ENCODE measurements at regions not wholly inside any gene's neighbourhood (a gene's known extent, or its start where the extent isn't known, plus 50 kb on each side); places are given as distances from the start of the nearest gene placed in this dataset.

DNA sequence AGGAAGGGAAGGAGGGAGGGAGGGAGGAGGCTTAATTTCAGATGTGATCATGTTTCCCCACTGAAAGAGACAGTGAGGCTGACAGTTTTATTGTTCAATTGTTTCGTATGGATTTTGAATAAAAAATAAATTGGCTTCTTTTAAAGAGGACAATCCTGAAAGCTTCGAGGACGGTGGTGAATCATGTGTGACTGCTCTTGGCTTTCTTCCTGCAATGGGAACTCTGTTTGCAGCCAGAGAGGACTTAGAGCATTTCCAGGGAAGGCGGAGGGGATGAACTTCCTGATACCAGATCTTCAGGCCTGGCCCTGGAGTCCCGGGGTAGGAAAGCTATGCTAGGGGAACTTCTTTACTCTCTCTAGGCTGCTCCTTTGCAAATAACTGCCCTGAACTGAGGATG lies 72.8 kb upstream of the C16orf82 start:
- Histone ChIP-seq H3K4me3 (no peak overlapping the region), H3K4me1 (no peaks in the 10 kb centered on the region), H3K27ac (no peak overlapping the region), H3K9me3 (no peaks in the 10 kb centered on the region), H3K36me3 (no peaks in the 10 kb centered on the region), H3K27me3 (no peaks in the 10 kb centered on the region)
- DNase-seq (no peak), ATAC-seq (no peak)
- intact Hi-C loops (cut with DNase I): no loop called here
- TF ChIP-seq, protein P1, sequence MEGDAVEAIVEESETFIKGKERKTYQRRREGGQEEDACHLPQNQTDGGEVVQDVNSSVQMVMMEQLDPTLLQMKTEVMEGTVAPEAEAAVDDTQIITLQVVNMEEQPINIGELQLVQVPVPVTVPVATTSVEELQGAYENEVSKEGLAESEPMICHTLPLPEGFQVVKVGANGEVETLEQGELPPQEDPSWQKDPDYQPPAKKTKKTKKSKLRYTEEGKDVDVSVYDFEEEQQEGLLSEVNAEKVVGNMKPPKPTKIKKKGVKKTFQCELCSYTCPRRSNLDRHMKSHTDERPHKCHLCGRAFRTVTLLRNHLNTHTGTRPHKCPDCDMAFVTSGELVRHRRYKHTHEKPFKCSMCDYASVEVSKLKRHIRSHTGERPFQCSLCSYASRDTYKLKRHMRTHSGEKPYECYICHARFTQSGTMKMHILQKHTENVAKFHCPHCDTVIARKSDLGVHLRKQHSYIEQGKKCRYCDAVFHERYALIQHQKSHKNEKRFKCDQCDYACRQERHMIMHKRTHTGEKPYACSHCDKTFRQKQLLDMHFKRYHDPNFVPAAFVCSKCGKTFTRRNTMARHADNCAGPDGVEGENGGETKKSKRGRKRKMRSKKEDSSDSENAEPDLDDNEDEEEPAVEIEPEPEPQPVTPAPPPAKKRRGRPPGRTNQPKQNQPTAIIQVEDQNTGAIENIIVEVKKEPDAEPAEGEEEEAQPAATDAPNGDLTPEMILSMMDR (IDR thresholded peaks at IDR 0.05): no peak

- TF ChIP-seq, protein P1 (IDR thresholded peaks at IDR 0.05): no peak
- ATAC-seq: no peak
- intact Hi-C loops (cut with DNase I): no loop called here
Measured at GRCh38 chr16:26995522-26995921, 71.2 kb upstream of the C16orf82 start.

DNA sequence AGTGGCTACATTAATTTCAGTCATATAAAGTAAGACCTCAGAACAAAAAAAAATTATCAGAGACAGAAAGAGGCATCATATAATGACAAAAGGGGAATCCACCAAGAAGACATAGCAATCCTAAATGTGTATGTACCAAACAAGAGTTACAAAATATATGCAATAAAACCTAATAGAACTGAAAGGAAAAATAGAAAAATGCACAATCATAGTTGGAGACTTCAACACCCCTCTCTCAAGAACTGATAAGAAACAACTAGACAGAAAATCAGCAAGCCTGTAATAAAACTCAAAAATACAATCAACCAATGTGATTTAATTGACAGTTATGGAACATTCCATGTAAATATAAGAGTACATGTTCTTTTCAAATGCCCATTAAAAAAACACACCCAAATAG lies 61.3 kb upstream of the C16orf82 start:
- H3K27me3 ChIP-seq: no peaks in the 10 kb centered on the region
- TF ChIP-seq, protein P1 (IDR thresholded peaks at IDR 0.05): no peak
- no peaks in the 10 kb centered on the region for H3K4me1 ChIP-seq
- DNase-seq: no peak
- no peak overlapping the region for H3K27ac ChIP-seq
- no peaks in the 10 kb centered on the region for H3K9me3 ChIP-seq
- no peak for ATAC-seq
- no peak overlapping the region for H3K4me3 ChIP-seq
- intact Hi-C loops (cut with DNase I): no loop called here
- no peaks in the 10 kb centered on the region for H3K36me3 ChIP-seq

More at GRCh38 chr16:26995522-26995921, 71.2 kb upstream of the C16orf82 start:
- Histone ChIP-seq H3K27ac (no peak overlapping the region), H3K4me1 (no peaks in the 10 kb centered on the region), H3K36me3 (no peaks in the 10 kb centered on the region), H3K27me3 (no peaks in the 10 kb centered on the region), H3K9me3 (no peaks in the 10 kb centered on the region), H3K4me3 (no peak overlapping the region)
- DNase-seq: no peak

Measured in upper lobe of right lung (tissue), 1 donor.